ENCODE measurements at regions not wholly inside any gene's neighbourhood (a gene's known extent, or its start where the extent isn't known, plus 50 kb on each side); places are given as distances from the start of the nearest gene placed in this dataset.
"Not testable (repeated sequence)": the region's sequence is repeated elsewhere in the genome, so short reads cannot be mapped to it uniquely, and the experiment has no call there.

- no peaks in the 10 kb centered on the region for H3K27me3 ChIP-seq
- TF ChIP-seq CTCF (IDR thresholded peaks at IDR 0.05) (no peak), EP300 (IDR thresholded peaks at IDR 0.05) (no peak), POLR2A (IDR thresholded peaks at IDR 0.05) (no peak), POLR2AphosphoS5 (IDR thresholded peaks at IDR 0.05) (no peak)
Observed at GRCh38 chr14:38366374-38366773, 110.5 kb upstream of the CLEC14A start.

GRCh38 chr14:38363217-38363616 lies 107.3 kb upstream of the CLEC14A start:
- TF ChIP-seq CTCF (IDR thresholded peaks at IDR 0.05), result no peak
- TF ChIP-seq EP300 (IDR thresholded peaks at IDR 0.05), result no peak
- no peak for TF ChIP-seq POLR2AphosphoS5 (IDR thresholded peaks at IDR 0.05)
- no peak for TF ChIP-seq POLR2A (IDR thresholded peaks at IDR 0.05)

More at GRCh38 chr14:38366374-38366773, 110.5 kb upstream of the CLEC14A start:
- Histone ChIP-seq H3K4me1 (no peaks in the 10 kb centered on the region), H3K4me3 (no peak overlapping the region), H3K9me3 (no peaks in the 10 kb centered on the region), H3K36me3 (no peaks in the 10 kb centered on the region), H3K27ac (no peak overlapping the region)
- 65 to 68% methylated on average over 2 to 3 of the region's 3 CpGs for whole genome bisulfite sequencing, 2 donors (ENCODE audit: low coverage in 1 of 2)
- no peak for ATAC-seq

GRCh38 chr14:38357557-38357956 lies 101.7 kb upstream of the CLEC14A start:
- WGBS, 2 donors (ENCODE audit: low coverage in 1 of 2), result 9 to 29% methylated on average over 1 of the region's 1 CpG
- H3K36me3 ChIP-seq, result no peaks in the 10 kb centered on the region
- ATAC-seq, result no peak
- peaks cover 0 to 10% (median 0%) of the 10 kb centered on the region in 3 donors for H3K9me3 ChIP-seq
- no peak overlapping the region for H3K27ac ChIP-seq
- no peaks in the 10 kb centered on the region for H3K27me3 ChIP-seq
- H3K4me3 ChIP-seq, result no peak overlapping the region
- H3K4me1 ChIP-seq, result no peaks in the 10 kb centered on the region
- TF ChIP-seq POLR2AphosphoS5 (IDR thresholded peaks at IDR 0.05), result peak; percentile 11
- TF ChIP-seq CTCF (IDR thresholded peaks at IDR 0.05), result no peak

More at GRCh38 chr14:38363217-38363616, 107.3 kb upstream of the CLEC14A start:
- Histone ChIP-seq H3K36me3 (no peaks in the 10 kb centered on the region), H3K4me3 (no peak overlapping the region), H3K27ac (no peak overlapping the region), H3K9me3 (no peaks in the 10 kb centered on the region), H3K27me3 (no peaks in the 10 kb centered on the region), H3K4me1 (no peaks in the 10 kb centered on the region)
- 83 to 90% methylated on average over 5 to 6 of the region's 6 CpGs for WGBS, 2 donors (ENCODE audit: low coverage in 1 of 2)
- ATAC-seq, result no peak

GRCh38 chr14:38355473-38355872 lies 99.6 kb upstream of the CLEC14A start:
- not testable (repeated sequence) for H3K4me3 ChIP-seq, H3K36me3 ChIP-seq, H3K27ac ChIP-seq, H3K9me3 ChIP-seq, H3K4me1 ChIP-seq, ATAC-seq, H3K27me3 ChIP-seq
- WGBS, 2 donors (ENCODE audit: low coverage in 1 of 2), result 68% methylated on average over 2 of the region's 2 CpGs; no CpG with 5 or more reads in 1 of the 2 donors

GRCh38 chr14:38350102-38350501 lies 94.2 kb upstream of the CLEC14A start:
- Histone ChIP-seq H3K4me3 (no peak overlapping the region), H3K27ac (no peak overlapping the region), H3K36me3 (no peaks in the 10 kb centered on the region), H3K9me3 (peaks cover 0 to 4% (median 0%) of the 10 kb centered on the region in 3 donors), H3K4me1 (no peaks in the 10 kb centered on the region), H3K27me3 (no peaks in the 10 kb centered on the region)
- WGBS, 2 donors (ENCODE audit: low coverage in 1 of 2), result 50 to 57% methylated on average over 1 of the region's 1 CpG
- TF ChIP-seq EP300 (IDR thresholded peaks at IDR 0.05) (no peak), POLR2A (IDR thresholded peaks at IDR 0.05) (no peak), POLR2AphosphoS5 (IDR thresholded peaks at IDR 0.05) (no peak), CTCF (IDR thresholded peaks at IDR 0.05) (no peak)
- no peak for ATAC-seq

GRCh38 chr14:38342803-38343202 lies 86.9 kb upstream of the CLEC14A start:
- H3K36me3 ChIP-seq, result no peaks in the 10 kb centered on the region
- no peak for TF ChIP-seq POLR2A (IDR thresholded peaks at IDR 0.05)
- TF ChIP-seq POLR2AphosphoS5 (IDR thresholded peaks at IDR 0.05), result no peak
- no peak for TF ChIP-seq EP300 (IDR thresholded peaks at IDR 0.05)
- no peak for TF ChIP-seq CTCF (IDR thresholded peaks at IDR 0.05)
- H3K4me1 ChIP-seq, result no peaks in the 10 kb centered on the region
- no peak for ATAC-seq
- no peak overlapping the region for H3K4me3 ChIP-seq
- no peak overlapping the region for H3K27ac ChIP-seq
- H3K9me3 ChIP-seq, result no peaks in the 10 kb centered on the region
- H3K27me3 ChIP-seq, result peaks cover 4% of the 10 kb centered on the region

Data from gastroesophageal sphincter (tissue), 4 donors.